HG02852 (cell line): ENCODE measurements at regions not wholly inside any gene's neighbourhood (a gene's known extent, or its start where the extent isn't known, plus 50 kb on each side); places are given as distances from the start of the nearest gene placed in this dataset.
A peak's percentile ranks its signal among the peaks of the same experiment; 100 is the strongest.

Experiments used
- ATAC-seq: cut with Tn5 transposase; IDR thresholded peaks from one replicate; pipeline ENCODE4 v1.9.1; 2021; ENCODE audit warnings: mild to moderate bottlenecking, moderate library complexity; ENCODE audit not compliant: unreplicated experiment

- no peak for ATAC-seq
Measured at GRCh38 chr14:38904959-38905358, 198.1 kb downstream of the SEC23A start.

- no peak for ATAC-seq
Measured at GRCh38 chr14:38901791-38902190, 201.2 kb downstream of the SEC23A start.

- ATAC-seq, result no peak
Measured at GRCh38 chr14:38900887-38901286, 202.1 kb downstream of the SEC23A start.

GRCh38 chr14:38887696-38888095 is 215.3 kb downstream of the SEC23A start:
- no peak for ATAC-seq

- no peak for ATAC-seq
Measured at GRCh38 chr14:38884109-38884508, 218.9 kb downstream of the SEC23A start.

- no peak for ATAC-seq
Measured at GRCh38 chr14:38883127-38883526, 219.9 kb downstream of the SEC23A start.

GRCh38 chr14:38882533-38882932 is 220.5 kb downstream of the SEC23A start:
- ATAC-seq, result no peak

- no peak for ATAC-seq
Measured at GRCh38 chr14:38880643-38881524, 222.2 kb downstream of the SEC23A start.

GRCh38 chr14:38877744-38878388 is 225.2 kb downstream of the SEC23A start:
- no peak for ATAC-seq

- no peak for ATAC-seq
Measured at GRCh38 chr14:38874721-38875120, 228.3 kb downstream of the SEC23A start.

- ATAC-seq, result no peak
Measured at GRCh38 chr14:38873941-38874612, 229.0 kb downstream of the SEC23A start.

GRCh38 chr14:38870296-38870836 is 232.7 kb downstream of the SEC23A start:
- no peak for ATAC-seq

- no peak for ATAC-seq
Measured at GRCh38 chr14:38868399-38869290, 234.4 kb downstream of the SEC23A start.

GRCh38 chr14:38867561-38868150 is 235.4 kb downstream of the SEC23A start:
- peak; percentile 98 for ATAC-seq

GRCh38 chr14:38866461-38866860 is 236.6 kb downstream of the SEC23A start:
- ATAC-seq, result no peak

GRCh38 chr14:38862366-38862765 is 240.7 kb downstream of the SEC23A start:
- ATAC-seq, result no peak

GRCh38 chr14:38860530-38860929 is 242.5 kb downstream of the SEC23A start:
- ATAC-seq, result no peak

- ATAC-seq, result no peak
Measured at GRCh38 chr14:38856798-38857197, 246.2 kb downstream of the SEC23A start.

- no peak for ATAC-seq
Measured at GRCh38 chr14:38855513-38855912, 247.5 kb downstream of the SEC23A start.

GRCh38 chr14:38851111-38851510 is 251.9 kb downstream of the SEC23A start:
- no peak for ATAC-seq
